NCI-H345 (cell line): ENCODE measurements at regions not wholly inside any gene's neighbourhood (a gene's known extent, or its start where the extent isn't known, plus 50 kb on each side); places are given as distances from the start of the nearest gene placed in this dataset.

Experiments used
- DNase-seq: peaks from one replicate; lab custom pipeline; 2025; lab: John Stamatoyannopoulos, UW

DNA sequence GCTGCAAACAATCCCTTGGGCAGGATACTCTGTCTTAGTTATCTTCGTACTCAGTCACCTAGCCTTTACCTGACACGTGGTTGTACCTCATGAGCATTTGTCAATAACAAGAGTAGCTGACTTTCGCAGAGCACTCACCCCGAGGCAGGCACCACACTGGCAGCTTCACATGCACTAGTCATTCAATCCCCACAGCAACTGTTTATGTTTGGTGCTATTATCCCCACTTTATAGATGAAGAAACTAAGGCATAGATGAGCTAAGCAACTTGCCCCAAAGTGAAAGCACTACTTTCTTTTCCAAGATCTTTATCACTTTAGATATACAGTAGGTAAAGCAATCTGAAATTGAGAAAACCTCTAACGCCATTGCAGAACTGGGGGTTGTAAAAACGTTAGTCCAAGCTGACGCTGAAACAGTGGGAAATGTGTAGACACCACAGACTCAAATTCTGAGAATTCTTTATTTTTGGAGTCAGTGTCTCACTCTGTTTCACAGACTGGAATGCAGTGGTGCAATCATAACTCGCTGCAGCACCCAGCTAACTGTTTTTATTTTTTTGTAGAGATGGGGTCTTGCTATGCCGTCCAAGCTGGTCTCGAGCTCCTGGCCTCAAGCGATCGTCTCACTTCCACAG, 446.0 kb downstream of the FOXO1 start:
- DNase-seq, result no peak

DNA sequence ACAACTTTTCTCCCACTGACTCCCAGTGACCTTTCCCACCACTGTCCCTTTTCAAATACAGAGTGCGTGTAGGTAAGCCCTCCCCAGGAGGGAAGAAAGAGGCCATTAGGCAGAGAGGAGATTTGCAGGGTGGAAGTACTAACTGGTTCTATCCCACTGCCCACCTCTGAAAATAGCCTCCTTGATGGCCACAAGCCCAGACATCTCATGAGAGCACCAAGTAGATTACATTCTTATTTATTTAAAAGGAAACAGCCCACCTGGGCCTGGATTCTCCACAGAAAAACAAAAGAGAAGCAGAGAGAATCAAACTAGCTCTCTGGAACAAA, 445.3 kb downstream of the FOXO1 start:
- DNase-seq, result no peak

DNA sequence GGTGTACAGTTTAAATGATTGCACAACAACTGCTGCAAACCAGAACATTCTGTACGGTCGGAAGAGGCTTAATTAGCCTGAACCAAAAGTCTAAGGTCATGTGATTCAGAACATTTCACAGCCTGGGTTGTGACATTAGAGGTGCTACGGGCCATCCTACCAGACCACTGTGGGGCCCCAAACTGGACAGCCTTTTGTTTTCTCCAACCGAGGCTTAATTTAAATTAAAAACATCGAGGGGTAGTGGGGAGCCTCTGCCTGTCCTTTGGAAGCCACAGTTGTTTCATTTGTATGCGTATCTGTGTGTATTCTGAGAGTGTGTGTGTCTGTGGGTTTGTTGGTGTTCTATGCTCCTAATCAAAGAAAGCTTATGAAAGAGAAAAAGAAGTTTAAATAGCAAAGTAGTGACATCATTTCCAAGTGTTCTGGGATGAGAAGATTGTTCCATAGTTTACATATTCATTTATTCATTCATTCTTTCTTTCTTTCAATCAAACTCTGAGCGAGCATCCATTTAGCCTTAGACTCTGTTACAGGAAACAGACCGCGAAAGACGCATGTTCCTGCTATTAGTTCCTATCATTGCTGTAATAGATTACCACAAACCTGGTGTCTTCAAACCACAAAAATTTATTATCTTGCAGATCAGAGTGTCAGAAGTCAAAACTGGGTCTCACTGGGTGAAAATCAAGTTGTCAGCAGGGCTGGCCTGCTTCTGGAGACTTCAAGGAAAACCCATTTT, 444.8 kb downstream of the FOXO1 start:
- no peak for DNase-seq

DNA sequence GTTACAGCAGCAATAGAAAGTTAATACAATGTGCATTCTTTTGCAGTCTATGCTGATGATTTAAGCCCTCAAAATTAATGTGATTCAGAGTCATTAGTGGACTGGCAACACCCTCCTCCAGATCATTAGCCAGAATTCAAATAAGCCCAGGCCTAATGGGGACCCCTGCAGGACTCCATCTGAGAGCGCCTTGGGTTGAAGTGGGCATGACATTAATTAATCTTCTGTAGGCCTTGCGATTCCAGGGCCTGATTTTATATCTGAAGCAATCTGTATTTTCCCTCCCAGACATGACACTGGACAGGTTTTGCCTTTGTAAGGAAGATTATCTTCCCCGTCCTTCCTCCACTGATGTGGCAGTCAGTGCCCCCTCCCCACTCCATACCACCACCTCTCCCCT, 442.9 kb downstream of the FOXO1 start:
- no peak for DNase-seq

DNA sequence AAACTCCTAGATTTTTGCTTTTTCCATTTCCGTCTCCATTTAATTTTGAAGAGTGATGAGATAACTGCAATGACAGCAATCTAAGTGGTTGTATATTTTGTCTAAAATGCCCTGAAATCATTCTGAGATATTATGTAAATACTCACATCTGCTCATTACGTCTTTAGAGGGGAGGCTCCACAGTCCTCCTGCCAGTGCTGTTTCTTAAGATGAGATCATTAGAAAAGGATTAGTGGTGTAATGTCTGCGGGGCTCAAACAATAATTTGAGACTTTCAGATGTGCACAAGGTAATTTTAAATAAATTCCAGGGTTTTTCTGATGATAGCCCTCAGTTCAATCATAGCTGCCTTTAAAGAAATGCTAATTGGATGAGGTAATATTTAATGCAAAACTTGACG, 437.9 kb downstream of the FOXO1 start:
- no peak for DNase-seq

DNA sequence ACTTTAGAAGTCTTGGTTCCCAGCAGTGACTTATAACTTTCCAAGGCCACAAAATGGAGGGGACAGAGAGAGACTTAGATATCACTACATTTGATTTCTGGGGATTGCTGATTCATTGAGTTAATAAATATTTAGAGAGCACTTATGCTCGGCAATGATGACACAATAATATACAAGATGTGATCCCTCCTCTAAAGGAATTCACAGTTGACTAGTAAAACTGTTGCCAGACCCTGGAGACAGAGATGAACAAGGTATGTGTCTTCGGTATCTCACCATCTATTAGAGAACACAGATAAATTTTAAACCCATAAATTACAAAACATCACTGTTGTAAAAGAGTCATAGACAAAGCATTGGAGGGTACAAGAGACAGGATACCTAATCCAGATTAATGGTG, 437.5 kb downstream of the FOXO1 start:
- no peak for DNase-seq

DNA sequence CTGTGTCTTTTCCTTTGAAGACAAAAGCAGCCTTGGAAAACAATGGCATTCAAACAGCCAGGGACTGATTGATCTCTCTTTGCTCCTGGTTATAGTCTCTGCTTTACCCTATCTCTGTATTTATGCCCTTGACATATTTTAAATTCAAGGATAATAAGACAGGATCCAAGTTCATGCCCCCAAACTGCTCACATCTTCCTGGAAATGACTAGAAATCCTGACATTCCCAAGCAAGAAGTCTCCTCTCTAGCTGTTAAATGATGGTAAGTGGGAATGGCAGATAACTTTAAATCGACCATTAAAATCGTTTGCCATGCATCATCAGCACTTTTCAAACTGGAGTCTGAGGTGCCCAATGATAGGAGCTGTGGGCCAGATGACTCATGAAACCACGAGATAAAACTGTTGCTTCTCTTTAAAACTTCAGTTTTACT, 435.6 kb downstream of the FOXO1 start:
- DNase-seq, result no peak

DNA sequence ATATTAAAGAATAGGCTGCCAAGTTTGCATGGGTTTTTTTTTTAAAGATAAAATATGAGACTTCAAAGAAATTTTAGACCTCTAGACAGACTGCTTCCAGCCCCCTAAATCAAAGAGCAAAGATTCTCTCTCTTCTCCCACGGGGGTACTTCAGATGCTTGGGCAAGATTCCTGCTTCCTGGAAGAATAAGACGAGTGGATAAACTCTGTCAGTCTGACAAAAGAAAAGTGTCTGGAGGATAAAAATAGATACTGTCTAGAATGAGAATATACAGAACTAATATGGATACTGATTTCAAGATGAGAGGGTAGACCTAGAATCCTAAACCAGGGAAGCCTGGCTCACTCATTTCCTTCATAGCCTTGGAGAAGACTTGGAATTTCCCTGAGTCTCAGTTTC, 435.1 kb downstream of the FOXO1 start:
- no peak for DNase-seq

DNA sequence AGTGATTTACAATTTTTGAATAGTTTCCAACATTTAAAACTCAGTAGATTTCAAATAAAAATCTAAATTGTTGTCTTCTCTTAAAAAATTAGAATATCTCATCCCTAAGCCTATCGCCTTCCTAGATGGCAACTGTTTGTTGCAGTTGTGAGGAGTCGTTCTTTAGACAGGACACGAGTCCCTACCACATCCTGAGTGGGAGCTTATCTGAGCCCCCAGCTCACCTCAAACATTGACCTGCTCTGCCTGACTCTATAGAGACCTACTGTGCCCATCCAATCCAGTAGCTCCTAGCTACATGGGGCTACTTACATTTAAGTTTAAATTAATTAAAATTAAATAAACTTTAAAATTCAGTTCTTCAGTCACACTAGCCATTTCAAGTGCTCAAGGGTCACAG, 434.7 kb downstream of the FOXO1 start:
- no peak for DNase-seq

DNA sequence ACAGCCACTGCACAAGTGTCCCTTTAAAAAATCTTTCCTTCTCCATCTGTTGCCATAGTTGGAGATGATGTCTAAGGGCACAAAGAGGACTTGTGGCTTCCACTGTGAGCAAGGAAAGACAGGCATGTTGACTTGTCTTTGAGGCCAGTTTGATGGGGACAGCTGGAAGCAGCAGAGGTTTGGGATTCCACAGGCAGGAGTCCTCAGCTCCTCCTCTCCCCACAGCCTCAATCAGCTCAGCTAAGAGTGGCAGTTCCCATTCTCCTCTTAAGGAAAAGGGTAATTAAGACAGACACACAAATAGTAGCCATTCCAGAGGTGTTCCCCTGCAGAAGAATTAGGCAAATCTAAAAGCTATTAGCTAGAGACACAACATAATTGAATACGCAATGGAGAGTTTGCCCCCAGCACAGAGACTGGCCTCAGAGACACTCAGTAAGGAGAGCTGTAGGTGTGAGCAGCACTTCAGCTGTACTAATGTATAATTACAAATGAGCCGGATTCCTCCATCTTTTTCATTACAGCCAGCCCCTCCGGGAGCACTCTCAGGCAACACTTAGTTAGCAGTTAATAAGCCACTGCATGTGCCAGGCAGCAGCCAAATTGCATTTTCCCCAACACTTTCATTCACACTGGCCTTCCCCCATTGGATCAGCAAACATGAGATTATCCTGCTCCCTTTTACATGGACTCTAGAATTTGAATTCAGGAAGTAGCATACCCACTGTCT, 434.0 kb downstream of the FOXO1 start:
- DNase-seq, result no peak

DNA sequence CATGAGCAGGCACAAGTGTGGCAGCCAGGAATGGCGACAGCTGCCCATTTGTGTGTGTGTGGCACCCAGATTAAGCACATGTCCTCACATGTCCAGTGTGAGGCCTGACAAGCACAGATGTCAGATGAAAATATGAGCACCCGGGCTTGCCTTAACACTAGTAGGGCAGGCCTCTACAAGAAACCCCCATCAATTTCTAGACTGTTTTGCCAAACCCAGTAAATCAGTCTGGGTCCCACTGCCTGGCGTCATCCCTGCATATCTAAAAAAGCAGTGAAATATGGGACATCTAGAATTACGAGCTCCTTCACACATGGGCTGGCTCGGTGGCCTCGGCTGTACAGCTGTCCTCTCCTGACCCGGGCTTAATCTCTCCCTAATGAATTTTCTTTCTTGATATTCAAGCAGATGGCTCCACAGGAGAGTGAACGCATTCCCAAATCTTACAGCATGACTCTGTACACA, 432.7 kb downstream of the FOXO1 start:
- DNase-seq, result no peak

DNA sequence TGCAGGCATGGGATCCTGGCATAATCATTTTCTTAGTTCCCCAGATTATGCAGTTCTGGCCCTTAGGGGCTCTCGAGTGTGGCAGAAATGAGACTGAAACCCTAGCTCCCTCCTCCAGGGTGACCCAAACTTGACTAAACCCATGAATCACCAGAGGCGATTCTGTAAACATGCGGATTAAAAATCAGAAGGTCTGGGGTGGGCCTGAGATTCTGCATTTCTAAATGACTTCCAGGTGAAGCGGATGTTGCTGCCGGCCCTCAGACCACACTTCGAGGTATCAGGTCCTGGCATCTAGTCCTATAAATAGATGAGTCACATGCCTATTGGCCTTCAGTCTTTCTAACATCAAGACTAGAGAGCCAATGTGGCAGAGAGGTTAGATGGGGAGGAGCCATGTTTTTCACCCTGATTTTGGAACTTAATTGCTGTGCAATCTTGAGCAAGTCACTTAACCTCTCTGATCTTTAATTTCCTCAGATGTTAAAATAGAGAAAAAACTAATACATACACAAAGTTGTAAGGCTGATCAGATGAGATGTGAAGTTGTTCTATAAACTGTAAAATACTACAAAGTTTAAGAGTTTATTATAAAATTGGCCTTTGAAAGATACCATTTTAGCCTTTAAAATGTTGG, 431.2 kb downstream of the FOXO1 start:
- DNase-seq, result no peak

DNA sequence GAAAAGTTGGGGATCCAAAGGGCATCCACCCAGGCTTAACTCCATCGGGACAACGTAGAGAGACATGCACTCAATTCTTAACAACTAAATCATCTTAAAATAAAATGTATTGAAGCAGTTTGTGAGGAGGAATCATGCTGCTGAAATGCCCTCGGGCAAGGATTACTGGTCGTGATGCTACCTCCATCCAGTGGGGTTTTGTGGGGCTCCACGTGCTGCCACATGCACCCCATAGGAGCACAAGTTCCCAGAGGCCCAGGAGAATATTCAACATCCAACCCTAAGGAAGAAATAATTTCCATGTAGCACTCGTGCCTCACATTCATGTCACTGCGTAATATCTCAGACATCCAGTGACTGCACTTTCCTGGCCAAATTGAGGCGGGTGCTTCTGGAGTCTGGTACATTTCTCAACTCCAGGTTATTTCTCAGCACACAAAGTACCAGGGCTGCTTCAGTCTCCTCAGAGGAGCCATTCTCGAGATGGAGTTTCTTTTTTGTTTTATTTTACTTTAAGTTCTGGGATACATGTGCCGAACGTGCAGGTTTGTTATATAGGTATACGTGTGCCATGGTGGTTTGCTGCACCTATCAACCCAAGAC, 429.8 kb downstream of the FOXO1 start:
- DNase-seq, result no peak

DNA sequence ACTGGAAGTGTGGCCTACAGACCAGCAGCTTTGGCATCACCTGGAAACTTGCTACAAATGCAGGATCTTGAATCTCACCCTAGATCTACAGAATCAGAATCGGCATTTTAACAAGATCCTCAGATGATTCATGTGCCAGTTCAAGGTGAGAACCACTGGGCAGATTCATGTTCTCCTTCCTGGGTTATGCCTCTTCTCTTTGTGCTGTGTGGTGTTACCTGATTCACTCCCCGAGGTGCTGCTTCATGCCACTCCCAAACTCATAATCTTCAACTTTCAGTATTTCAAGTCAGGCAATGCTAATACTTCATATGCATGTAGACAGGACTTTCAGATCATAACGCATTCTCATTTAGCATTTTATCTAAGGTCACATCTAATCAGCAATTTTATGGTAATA, 427.7 kb downstream of the FOXO1 start:
- no peak for DNase-seq

DNA sequence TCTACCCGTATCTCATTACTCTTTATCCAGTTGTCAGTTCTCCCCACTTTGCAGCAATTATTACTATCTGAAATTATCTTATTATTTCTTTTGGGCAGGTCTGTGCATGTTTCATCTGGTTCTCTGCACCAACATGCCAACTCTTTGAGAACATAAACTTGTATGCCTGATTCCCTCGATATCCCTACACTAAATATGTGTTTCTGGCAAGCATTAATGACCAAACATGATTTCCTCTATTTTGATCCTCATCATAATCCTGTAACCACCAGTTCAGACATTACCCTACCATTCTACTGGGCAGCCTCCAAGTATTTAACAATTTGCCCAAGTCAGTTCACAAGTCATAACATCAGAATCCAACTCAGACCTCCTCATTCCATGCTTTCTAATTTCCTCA, 426.1 kb downstream of the FOXO1 start:
- DNase-seq, result no peak

DNA sequence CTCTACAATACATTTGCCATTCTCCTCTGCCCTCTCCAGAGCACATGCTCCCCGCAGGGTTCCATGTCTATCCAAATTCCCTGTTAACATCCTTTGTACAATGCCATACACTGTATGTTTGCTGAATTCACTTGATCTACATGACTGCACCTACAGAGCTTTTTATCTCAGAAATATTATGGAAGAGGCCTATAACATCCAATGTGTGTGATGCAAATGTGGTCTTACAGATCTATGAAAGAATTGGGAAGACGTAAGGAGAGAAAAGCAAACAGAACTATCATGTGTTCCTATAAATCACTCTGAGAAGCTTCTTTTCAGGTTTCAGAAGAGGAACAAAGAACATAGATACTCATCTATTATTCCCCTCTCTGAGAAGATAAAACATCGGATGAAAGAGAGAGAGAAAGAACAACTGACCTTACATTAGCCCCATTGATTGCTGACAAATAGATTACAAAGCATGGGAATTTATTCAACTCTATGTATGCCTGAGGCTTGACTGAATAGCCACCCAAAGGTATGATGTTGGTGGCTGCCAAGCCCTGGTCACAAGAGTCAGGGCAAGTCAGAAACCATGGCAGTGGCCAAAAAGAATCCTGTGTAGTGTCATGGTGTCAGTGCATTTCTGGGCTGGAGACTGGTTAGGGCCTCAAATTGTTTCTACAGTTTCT, 425.2 kb downstream of the FOXO1 start:
- DNase-seq, result peak; percentile 56

DNA sequence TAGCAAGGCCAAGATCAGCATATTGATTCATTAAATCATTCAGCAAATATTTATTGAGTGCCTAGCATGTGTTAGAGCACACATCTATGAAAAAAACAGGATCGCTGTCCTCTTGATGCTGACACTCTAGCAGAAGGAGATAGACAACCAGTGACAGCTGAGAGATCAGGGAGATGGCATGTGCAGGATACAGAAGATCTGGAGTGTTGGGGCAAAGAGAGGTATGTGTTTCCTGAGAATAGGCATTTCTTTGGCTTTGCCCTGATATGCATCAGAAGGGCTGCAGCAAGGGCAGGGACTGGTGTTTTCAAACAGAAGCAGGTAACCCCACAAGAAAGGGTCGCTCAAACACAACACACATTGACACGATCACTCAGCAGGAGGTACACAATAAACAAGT, 423.4 kb downstream of the FOXO1 start:
- no peak for DNase-seq

DNA sequence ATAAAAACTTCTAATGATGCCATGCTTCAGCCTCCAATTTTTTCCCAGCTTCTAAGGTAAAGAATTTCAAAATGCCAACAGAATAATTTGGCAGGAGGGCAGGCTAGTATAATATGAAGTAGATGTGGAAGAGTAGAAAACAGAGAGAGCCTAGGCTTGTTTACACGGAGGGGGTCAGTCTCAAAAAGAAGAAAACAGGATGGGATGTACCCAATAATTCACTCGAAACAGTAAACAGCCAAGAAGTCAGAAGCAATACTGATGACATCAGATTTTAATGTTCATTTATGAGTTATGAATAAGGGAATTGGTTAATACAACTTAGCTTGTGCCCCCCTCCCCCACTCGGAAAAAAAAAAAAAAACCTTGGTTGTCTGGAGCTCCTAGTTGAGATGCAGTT, 422.5 kb downstream of the FOXO1 start:
- no peak for DNase-seq

DNA sequence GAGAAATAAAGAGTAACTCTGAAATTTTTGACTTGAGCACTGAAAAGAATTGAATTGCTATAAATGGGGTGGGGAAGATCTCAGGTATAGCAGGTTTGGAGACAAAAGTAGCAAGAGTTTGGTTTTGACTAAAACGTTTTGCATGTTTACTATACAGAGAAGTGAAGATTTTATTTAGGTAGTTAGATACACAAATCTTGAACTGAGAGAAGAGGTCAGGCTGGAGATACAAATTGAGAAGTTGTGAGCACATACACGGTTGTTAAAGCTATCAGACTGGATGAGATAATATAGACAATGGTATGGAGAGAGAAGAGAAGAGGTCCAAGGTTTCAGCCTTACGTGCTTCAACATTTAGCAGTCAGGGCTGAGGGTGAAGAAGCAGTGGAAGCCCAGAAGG, 420.9 kb downstream of the FOXO1 start:
- DNase-seq, result no peak

DNA sequence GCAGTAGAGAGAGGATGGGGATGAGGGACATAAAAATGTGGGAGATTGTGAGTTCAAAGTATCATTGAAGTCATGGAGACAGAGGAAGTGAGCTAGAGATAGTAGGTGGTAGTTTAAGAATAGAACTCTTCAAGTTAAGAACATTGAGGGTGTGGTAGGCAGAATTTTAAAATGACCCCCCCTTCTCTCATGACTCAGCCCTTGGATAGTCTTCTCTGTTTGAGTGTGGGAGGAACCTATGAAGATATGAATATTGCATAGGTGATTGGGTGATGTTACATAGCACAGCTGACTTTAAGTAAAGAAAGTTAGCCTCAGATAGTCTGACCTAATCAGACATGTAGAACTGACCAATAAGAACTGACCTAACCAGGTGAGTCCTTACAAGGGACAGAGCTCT, 418.6 kb downstream of the FOXO1 start:
- DNase-seq, result no peak

DNA sequence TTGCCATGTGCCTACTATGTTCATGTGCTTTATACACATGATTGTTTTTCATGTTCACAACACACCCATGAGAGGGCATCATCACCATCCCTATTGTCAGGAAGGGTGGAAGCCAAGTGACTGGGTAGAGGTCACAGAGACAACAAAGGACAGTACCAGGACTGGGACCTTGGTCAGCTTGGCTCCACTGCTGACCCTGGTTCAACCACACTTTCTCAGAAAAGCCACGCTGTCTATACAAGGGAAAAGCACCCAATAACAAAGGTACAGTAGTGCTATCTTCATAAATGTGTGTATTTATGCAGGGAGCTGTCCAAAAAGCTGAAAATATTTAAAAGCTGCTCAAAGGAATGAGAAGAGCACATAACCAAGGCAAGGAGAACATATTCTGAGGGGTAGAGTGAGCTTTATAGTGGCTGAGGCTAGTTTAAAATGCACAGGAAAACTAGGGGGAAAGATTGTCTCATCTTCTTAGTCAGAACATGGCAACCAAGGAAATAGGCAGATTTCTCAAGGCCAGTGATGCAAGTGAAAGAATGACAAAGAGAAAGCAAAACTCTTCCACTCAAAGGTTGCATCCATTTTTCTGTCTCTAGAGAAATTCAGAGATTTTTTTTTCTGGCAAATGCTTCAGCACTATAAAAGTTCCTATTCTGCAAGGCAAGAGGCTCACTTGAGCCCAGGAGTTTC, 415.0 kb downstream of the FOXO1 start:
- no peak for DNase-seq
